ENCODE measurements at regions not wholly inside any gene's neighbourhood (a gene's known extent, or its start where the extent isn't known, plus 50 kb on each side); places are given as distances from the start of the nearest gene placed in this dataset.

GRCh38 chr4:62285026-62285425, 1084.9 kb downstream of the ADGRL3 start:
- no peaks in the 10 kb centered on the region for H3K9me3 ChIP-seq (ENCODE audit: control insufficient read depth, low read length)
- no peak for DNase-seq (ENCODE audit: low read depth)
- no peaks in the 10 kb centered on the region for H3K4me1 ChIP-seq (ENCODE audit: control insufficient read depth, insufficient read depth, low read length)
- H3K9ac ChIP-seq (ENCODE audit: low read length), result no peak overlapping the region
- H3K27me3 ChIP-seq (replicated peaks; ENCODE audit: control insufficient read depth, insufficient read depth, low read length), result no peaks in the 10 kb centered on the region
- H3K4me3 ChIP-seq (ENCODE audit: low read length), result no peak overlapping the region
- H3K36me3 ChIP-seq (ENCODE audit: control insufficient read depth, insufficient read depth, low read length, severe bottlenecking), result no peaks in the 10 kb centered on the region

- no peaks in the 10 kb centered on the region for H3K4me1 ChIP-seq (ENCODE audit: control insufficient read depth, insufficient read depth, low read length)
- H3K4me3 ChIP-seq (ENCODE audit: low read length), result no peak overlapping the region
- H3K36me3 ChIP-seq (ENCODE audit: control insufficient read depth, insufficient read depth, low read length, severe bottlenecking), result no peaks in the 10 kb centered on the region
- no peak overlapping the region for H3K9ac ChIP-seq (ENCODE audit: low read length)
- no peaks in the 10 kb centered on the region for H3K9me3 ChIP-seq (ENCODE audit: control insufficient read depth, low read length)
- no peak for DNase-seq (ENCODE audit: low read depth)
- no peaks in the 10 kb centered on the region for H3K27me3 ChIP-seq (replicated peaks; ENCODE audit: control insufficient read depth, insufficient read depth, low read length)
Measured at GRCh38 chr4:62279689-62280088, 1079.6 kb downstream of the ADGRL3 start.

GRCh38 chr4:62275470-62275869, 1075.3 kb downstream of the ADGRL3 start:
- H3K9ac ChIP-seq (ENCODE audit: low read length), result no peak overlapping the region
- no peaks in the 10 kb centered on the region for H3K36me3 ChIP-seq (ENCODE audit: control insufficient read depth, insufficient read depth, low read length, severe bottlenecking)
- H3K27me3 ChIP-seq (replicated peaks; ENCODE audit: control insufficient read depth, insufficient read depth, low read length), result no peaks in the 10 kb centered on the region
- H3K9me3 ChIP-seq (ENCODE audit: control insufficient read depth, low read length), result no peaks in the 10 kb centered on the region
- H3K4me1 ChIP-seq (ENCODE audit: control insufficient read depth, insufficient read depth, low read length), result no peaks in the 10 kb centered on the region
- no peak overlapping the region for H3K4me3 ChIP-seq (ENCODE audit: low read length)
- no peak for DNase-seq (ENCODE audit: low read depth)

- Histone ChIP-seq H3K4me1 (ENCODE audit: control insufficient read depth, insufficient read depth, low read length) (no peaks in the 10 kb centered on the region), H3K4me3 (ENCODE audit: low read length) (no peak overlapping the region), H3K9ac (ENCODE audit: low read length) (no peak overlapping the region), H3K9me3 (ENCODE audit: control insufficient read depth, low read length) (no peaks in the 10 kb centered on the region), H3K36me3 (ENCODE audit: control insufficient read depth, insufficient read depth, low read length, severe bottlenecking) (no peaks in the 10 kb centered on the region), H3K27me3 (replicated peaks; ENCODE audit: control insufficient read depth, insufficient read depth, low read length) (no peaks in the 10 kb centered on the region)
- DNase-seq (ENCODE audit: low read depth), result no peak
Measured at GRCh38 chr4:62274782-62275181, 1074.7 kb downstream of the ADGRL3 start.

GRCh38 chr4:62271107-62271506, 1071.0 kb downstream of the ADGRL3 start:
- H3K9ac ChIP-seq (ENCODE audit: low read length), result no peak overlapping the region
- no peaks in the 10 kb centered on the region for H3K9me3 ChIP-seq (ENCODE audit: control insufficient read depth, low read length)
- no peaks in the 10 kb centered on the region for H3K4me1 ChIP-seq (ENCODE audit: control insufficient read depth, insufficient read depth, low read length)
- no peak for DNase-seq (ENCODE audit: low read depth)
- no peaks in the 10 kb centered on the region for H3K36me3 ChIP-seq (ENCODE audit: control insufficient read depth, insufficient read depth, low read length, severe bottlenecking)
- H3K4me3 ChIP-seq (ENCODE audit: low read length), result no peak overlapping the region
- no peaks in the 10 kb centered on the region for H3K27me3 ChIP-seq (replicated peaks; ENCODE audit: control insufficient read depth, insufficient read depth, low read length)

- H3K27me3 ChIP-seq (replicated peaks; ENCODE audit: control insufficient read depth, insufficient read depth, low read length), result no peaks in the 10 kb centered on the region
- H3K4me1 ChIP-seq (ENCODE audit: control insufficient read depth, insufficient read depth, low read length), result no peaks in the 10 kb centered on the region
- H3K4me3 ChIP-seq (ENCODE audit: low read length), result no peak overlapping the region
- no peak overlapping the region for H3K9ac ChIP-seq (ENCODE audit: low read length)
- DNase-seq (ENCODE audit: low read depth), result no peak
- H3K9me3 ChIP-seq (ENCODE audit: control insufficient read depth, low read length), result no peaks in the 10 kb centered on the region
- H3K36me3 ChIP-seq (ENCODE audit: control insufficient read depth, insufficient read depth, low read length, severe bottlenecking), result no peaks in the 10 kb centered on the region
Measured at GRCh38 chr4:62269918-62270317, 1069.8 kb downstream of the ADGRL3 start.

- Histone ChIP-seq H3K27me3 (replicated peaks; ENCODE audit: control insufficient read depth, insufficient read depth, low read length) (no peaks in the 10 kb centered on the region), H3K4me1 (ENCODE audit: control insufficient read depth, insufficient read depth, low read length) (no peaks in the 10 kb centered on the region), H3K9ac (ENCODE audit: low read length) (no peak overlapping the region), H3K9me3 (ENCODE audit: control insufficient read depth, low read length) (no peaks in the 10 kb centered on the region), H3K4me3 (ENCODE audit: low read length) (no peak overlapping the region), H3K36me3 (ENCODE audit: control insufficient read depth, insufficient read depth, low read length, severe bottlenecking) (no peaks in the 10 kb centered on the region)
- DNase-seq (ENCODE audit: low read depth), result no peak
Measured at GRCh38 chr4:62263454-62263853, 1063.3 kb downstream of the ADGRL3 start.

- H3K9me3 ChIP-seq (ENCODE audit: control insufficient read depth, low read length), result no peaks in the 10 kb centered on the region
- DNase-seq (ENCODE audit: low read depth), result no peak
- H3K4me1 ChIP-seq (ENCODE audit: control insufficient read depth, insufficient read depth, low read length), result no peaks in the 10 kb centered on the region
- H3K4me3 ChIP-seq (ENCODE audit: low read length), result no peak overlapping the region
- no peak overlapping the region for H3K9ac ChIP-seq (ENCODE audit: low read length)
- H3K27me3 ChIP-seq (replicated peaks; ENCODE audit: control insufficient read depth, insufficient read depth, low read length), result no peaks in the 10 kb centered on the region
- H3K36me3 ChIP-seq (ENCODE audit: control insufficient read depth, insufficient read depth, low read length, severe bottlenecking), result no peaks in the 10 kb centered on the region
Measured at GRCh38 chr4:62262676-62263075, 1062.5 kb downstream of the ADGRL3 start.

- Histone ChIP-seq H3K27me3 (replicated peaks; ENCODE audit: control insufficient read depth, insufficient read depth, low read length) (no peaks in the 10 kb centered on the region), H3K9me3 (ENCODE audit: control insufficient read depth, low read length) (no peaks in the 10 kb centered on the region), H3K4me1 (ENCODE audit: control insufficient read depth, insufficient read depth, low read length) (no peaks in the 10 kb centered on the region), H3K4me3 (ENCODE audit: low read length) (no peak overlapping the region), H3K9ac (ENCODE audit: low read length) (no peak overlapping the region), H3K36me3 (ENCODE audit: control insufficient read depth, insufficient read depth, low read length, severe bottlenecking) (no peaks in the 10 kb centered on the region)
- no peak for DNase-seq (ENCODE audit: low read depth)
Measured at GRCh38 chr4:62260254-62260653, 1060.1 kb downstream of the ADGRL3 start.

- Histone ChIP-seq H3K9me3 (ENCODE audit: control insufficient read depth, low read length) (no peaks in the 10 kb centered on the region), H3K9ac (ENCODE audit: low read length) (no peak overlapping the region), H3K27me3 (replicated peaks; ENCODE audit: control insufficient read depth, insufficient read depth, low read length) (no peaks in the 10 kb centered on the region), H3K4me1 (ENCODE audit: control insufficient read depth, insufficient read depth, low read length) (no peaks in the 10 kb centered on the region), H3K36me3 (ENCODE audit: control insufficient read depth, insufficient read depth, low read length, severe bottlenecking) (no peaks in the 10 kb centered on the region), H3K4me3 (ENCODE audit: low read length) (no peak overlapping the region)
- DNase-seq (ENCODE audit: low read depth), result no peak
Measured at GRCh38 chr4:62256479-62256878, 1056.4 kb downstream of the ADGRL3 start.

- Histone ChIP-seq H3K36me3 (ENCODE audit: control insufficient read depth, insufficient read depth, low read length, severe bottlenecking) (no peaks in the 10 kb centered on the region), H3K9me3 (ENCODE audit: control insufficient read depth, low read length) (no peaks in the 10 kb centered on the region), H3K4me3 (ENCODE audit: low read length) (no peak overlapping the region), H3K9ac (ENCODE audit: low read length) (no peak overlapping the region), H3K4me1 (ENCODE audit: control insufficient read depth, insufficient read depth, low read length) (no peaks in the 10 kb centered on the region), H3K27me3 (replicated peaks; ENCODE audit: control insufficient read depth, insufficient read depth, low read length) (no peaks in the 10 kb centered on the region)
- no peak for DNase-seq (ENCODE audit: low read depth)
Measured at GRCh38 chr4:62252728-62253127, 1052.6 kb downstream of the ADGRL3 start.

GRCh38 chr4:62250100-62250499, 1050.0 kb downstream of the ADGRL3 start:
- Histone ChIP-seq H3K9ac (ENCODE audit: low read length) (no peak overlapping the region), H3K4me3 (ENCODE audit: low read length) (no peak overlapping the region), H3K27me3 (replicated peaks; ENCODE audit: control insufficient read depth, insufficient read depth, low read length) (no peaks in the 10 kb centered on the region), H3K9me3 (ENCODE audit: control insufficient read depth, low read length) (no peaks in the 10 kb centered on the region), H3K4me1 (ENCODE audit: control insufficient read depth, insufficient read depth, low read length) (no peaks in the 10 kb centered on the region), H3K36me3 (ENCODE audit: control insufficient read depth, insufficient read depth, low read length, severe bottlenecking) (no peaks in the 10 kb centered on the region)
- no peak for DNase-seq (ENCODE audit: low read depth)

Data from adipocyte (in vitro differentiated cells).